ENCODE measurements at regions not wholly inside any gene's neighbourhood (a gene's known extent, or its start where the extent isn't known, plus 50 kb on each side); places are given as distances from the start of the nearest gene placed in this dataset.

GRCh38 chr20:40414843-40415615 lies 274.0 kb downstream of the MAFB start:
- H3K4me3 ChIP-seq (ENCODE audit: control insufficient read depth, low read depth, low read length) = no peak overlapping the region
- TF ChIP-seq CTCF (IDR thresholded peaks at IDR 0.05; ENCODE audit: control insufficient read depth, insufficient read depth, low read depth, low read length, missing control alignments) = no peak
- DNase-seq (ENCODE audit: low read depth) = no peak

GRCh38 chr20:40410028-40410427 lies 279.0 kb downstream of the MAFB start:
- no peak for TF ChIP-seq CTCF (IDR thresholded peaks at IDR 0.05; ENCODE audit: control insufficient read depth, insufficient read depth, low read depth, low read length, missing control alignments)
- DNase-seq (ENCODE audit: low read depth) = no peak
- no peak overlapping the region for H3K4me3 ChIP-seq (ENCODE audit: control insufficient read depth, low read depth, low read length)

GRCh38 chr20:40397467-40397866 lies 291.6 kb downstream of the MAFB start:
- TF ChIP-seq CTCF (IDR thresholded peaks at IDR 0.05; ENCODE audit: control insufficient read depth, insufficient read depth, low read depth, low read length, missing control alignments) = no peak
- no peak overlapping the region for H3K4me3 ChIP-seq (ENCODE audit: control insufficient read depth, low read depth, low read length)
- no peak for DNase-seq (ENCODE audit: low read depth)

- H3K4me3 ChIP-seq (ENCODE audit: control insufficient read depth, low read depth, low read length) = no peak overlapping the region
- no peak for DNase-seq (ENCODE audit: low read depth)
- TF ChIP-seq CTCF (IDR thresholded peaks at IDR 0.05; ENCODE audit: control insufficient read depth, insufficient read depth, low read depth, low read length, missing control alignments) = no peak
These were observed 295.6 kb downstream of the MAFB start for GRCh38 chr20:40393197-40394079.

GRCh38 chr20:40390654-40391053 lies 298.4 kb downstream of the MAFB start:
- DNase-seq (ENCODE audit: low read depth) = no peak
- H3K4me3 ChIP-seq (ENCODE audit: control insufficient read depth, low read depth, low read length) = no peak overlapping the region
- no peak for TF ChIP-seq CTCF (IDR thresholded peaks at IDR 0.05; ENCODE audit: control insufficient read depth, insufficient read depth, low read depth, low read length, missing control alignments)

- H3K4me3 ChIP-seq (ENCODE audit: control insufficient read depth, low read depth, low read length) = no peak overlapping the region
- no peak for DNase-seq (ENCODE audit: low read depth)
- no peak for TF ChIP-seq CTCF (IDR thresholded peaks at IDR 0.05; ENCODE audit: control insufficient read depth, insufficient read depth, low read depth, low read length, missing control alignments)
These were observed 318.2 kb downstream of the MAFB start for GRCh38 chr20:40370800-40371199.
